ENCODE measurements at regions not wholly inside any gene's neighbourhood (a gene's known extent, or its start where the extent isn't known, plus 50 kb on each side); places are given as distances from the start of the nearest gene placed in this dataset.
"Not testable (repeated sequence)": the region's sequence is repeated elsewhere in the genome, so short reads cannot be mapped to it uniquely, and the experiment has no call there.

GRCh38 chr13:22903301-22903700 lies 277.5 kb upstream of the SGCG start:
- DNase-seq (ENCODE audit: low read depth) = no peak
- in situ Hi-C loops (cut with HindIII; ENCODE audit: low pct_unique_long_range_greater_than_20kb, low sequenced_read_pairs) = no loop called here

GRCh38 chr13:22903925-22904324 lies 276.9 kb upstream of the SGCG start:
- in situ Hi-C loops (cut with HindIII; ENCODE audit: low pct_unique_long_range_greater_than_20kb, low sequenced_read_pairs) = no loop called here
- DNase-seq (ENCODE audit: low read depth) = no peak

GRCh38 chr13:22915442-22916082 lies 265.2 kb upstream of the SGCG start:
- in situ Hi-C loops (cut with HindIII; ENCODE audit: low pct_unique_long_range_greater_than_20kb, low sequenced_read_pairs) = no loop called here
- DNase-seq (ENCODE audit: low read depth) = peak; percentile 77

- in situ Hi-C loops (cut with HindIII; ENCODE audit: low pct_unique_long_range_greater_than_20kb, low sequenced_read_pairs) = not testable (repeated sequence)
- peak; percentile 44 for DNase-seq (ENCODE audit: low read depth)
Measured at GRCh38 chr13:22916276-22916675, 264.5 kb upstream of the SGCG start.

GRCh38 chr13:22925881-22926747 lies 254.7 kb upstream of the SGCG start:
- in situ Hi-C loops (cut with HindIII; ENCODE audit: low pct_unique_long_range_greater_than_20kb, low sequenced_read_pairs) = no loop called here
- peak; percentile 71 for DNase-seq (ENCODE audit: low read depth)

- in situ Hi-C loops (cut with HindIII; ENCODE audit: low pct_unique_long_range_greater_than_20kb, low sequenced_read_pairs) = no loop called here
- no peak for DNase-seq (ENCODE audit: low read depth)
Measured at GRCh38 chr13:22926748-22927400, 253.9 kb upstream of the SGCG start.

GRCh38 chr13:22927845-22928244 lies 252.9 kb upstream of the SGCG start:
- in situ Hi-C loops (cut with HindIII; ENCODE audit: low pct_unique_long_range_greater_than_20kb, low sequenced_read_pairs); DNase-seq (ENCODE audit: low read depth): not testable (repeated sequence)

GRCh38 chr13:22929381-22930126 lies 251.2 kb upstream of the SGCG start:
- in situ Hi-C loops (cut with HindIII; ENCODE audit: low pct_unique_long_range_greater_than_20kb, low sequenced_read_pairs) = no loop called here
- DNase-seq (ENCODE audit: low read depth) = no peak

GRCh38 chr13:22931576-22931975 lies 249.2 kb upstream of the SGCG start:
- no peak for DNase-seq (ENCODE audit: low read depth)
- in situ Hi-C loops (cut with HindIII; ENCODE audit: low pct_unique_long_range_greater_than_20kb, low sequenced_read_pairs) = no loop called here

- in situ Hi-C loops (cut with HindIII; ENCODE audit: low pct_unique_long_range_greater_than_20kb, low sequenced_read_pairs) = not testable (repeated sequence)
Measured at GRCh38 chr13:22932632-22933412, 248.0 kb upstream of the SGCG start.

GRCh38 chr13:22933571-22934181 lies 247.1 kb upstream of the SGCG start:
- no peak for DNase-seq (ENCODE audit: low read depth)
- in situ Hi-C loops (cut with HindIII; ENCODE audit: low pct_unique_long_range_greater_than_20kb, low sequenced_read_pairs) = no loop called here

More at GRCh38 chr13:22932632-22933412, 248.0 kb upstream of the SGCG start:
- DNase-seq (ENCODE audit: low read depth) = not testable (repeated sequence)

- DNase-seq (ENCODE audit: low read depth) = no peak
- in situ Hi-C loops (cut with HindIII; ENCODE audit: low pct_unique_long_range_greater_than_20kb, low sequenced_read_pairs) = no loop called here
Measured at GRCh38 chr13:22934744-22935523, 245.8 kb upstream of the SGCG start.

- DNase-seq (ENCODE audit: low read depth) = no peak
- in situ Hi-C loops (cut with HindIII; ENCODE audit: low pct_unique_long_range_greater_than_20kb, low sequenced_read_pairs) = no loop called here
Measured at GRCh38 chr13:22936228-22936627, 244.6 kb upstream of the SGCG start.

GRCh38 chr13:22937241-22937640 lies 243.5 kb upstream of the SGCG start:
- no peak for DNase-seq (ENCODE audit: low read depth)
- in situ Hi-C loops (cut with HindIII; ENCODE audit: low pct_unique_long_range_greater_than_20kb, low sequenced_read_pairs) = no loop called here

GRCh38 chr13:22937953-22938352 lies 242.8 kb upstream of the SGCG start:
- no peak for DNase-seq (ENCODE audit: low read depth)
- in situ Hi-C loops (cut with HindIII; ENCODE audit: low pct_unique_long_range_greater_than_20kb, low sequenced_read_pairs) = no loop called here

GRCh38 chr13:22938576-22938975 lies 242.2 kb upstream of the SGCG start:
- DNase-seq (ENCODE audit: low read depth) = no peak
- in situ Hi-C loops (cut with HindIII; ENCODE audit: low pct_unique_long_range_greater_than_20kb, low sequenced_read_pairs) = no loop called here

- DNase-seq (ENCODE audit: low read depth) = no peak
- in situ Hi-C loops (cut with HindIII; ENCODE audit: low pct_unique_long_range_greater_than_20kb, low sequenced_read_pairs) = no loop called here
Measured at GRCh38 chr13:22939157-22939556, 241.6 kb upstream of the SGCG start.

Data from Caki2 (cell line).